GM18520 (cell line): ENCODE measurements at regions not wholly inside any gene's neighbourhood (a gene's known extent, or its start where the extent isn't known, plus 50 kb on each side); places are given as distances from the start of the nearest gene placed in this dataset.

Experiments
- ATAC-seq: cut with Tn5 transposase; IDR thresholded peaks from one replicate; pipeline ENCODE4 v1.9.1; 2021; ENCODE audit not compliant: unreplicated experiment

- ATAC-seq, result no peak
These were observed 439.2 kb downstream of the SETBP1 start for GRCh38 chr18:45119876-45120275.

GRCh38 chr18:45121146-45121545 is 440.5 kb downstream of the SETBP1 start:
- no peak for ATAC-seq

DNA sequence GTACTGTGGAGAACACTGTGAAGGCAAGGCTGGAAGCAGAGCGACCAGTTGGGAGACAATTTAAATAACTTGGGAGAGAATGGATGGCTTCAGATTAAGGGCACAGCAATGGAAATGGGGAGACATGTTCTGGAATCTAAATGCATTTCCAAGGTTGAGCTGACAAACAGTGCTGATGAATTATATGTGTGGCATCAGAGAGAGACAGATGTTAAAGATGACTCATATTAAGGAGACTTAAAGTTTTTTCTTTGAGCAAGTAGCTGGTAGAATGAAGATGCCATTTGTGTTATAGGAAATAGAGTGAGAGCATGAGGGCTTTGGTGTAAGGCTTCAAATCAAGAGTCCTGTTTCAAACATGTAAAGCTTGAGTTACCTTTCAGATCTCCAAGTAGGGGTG is 441.8 kb downstream of the SETBP1 start:
- ATAC-seq, result no peak

- ATAC-seq, result no peak
These were observed 446.7 kb downstream of the SETBP1 start for GRCh38 chr18:45127405-45127804.

DNA sequence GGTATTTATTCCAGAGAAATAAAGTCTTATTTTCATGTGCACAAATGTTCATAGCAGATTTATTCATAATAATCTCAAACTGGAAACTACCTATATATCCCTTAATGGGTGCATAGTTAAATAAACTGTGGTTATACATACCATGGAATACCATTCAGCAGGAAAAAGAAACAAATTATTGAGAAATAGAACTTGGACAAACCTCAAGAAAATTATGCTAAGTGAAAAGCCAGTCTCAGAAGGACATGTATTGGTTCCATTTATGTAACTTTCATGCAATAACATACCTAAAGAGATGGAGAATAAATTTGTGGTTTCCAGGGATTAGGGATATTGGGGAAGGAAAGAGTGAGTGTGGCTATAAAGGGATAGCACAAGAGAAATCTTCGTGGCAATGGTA is 452.6 kb downstream of the SETBP1 start:
- ATAC-seq, result no peak

DNA sequence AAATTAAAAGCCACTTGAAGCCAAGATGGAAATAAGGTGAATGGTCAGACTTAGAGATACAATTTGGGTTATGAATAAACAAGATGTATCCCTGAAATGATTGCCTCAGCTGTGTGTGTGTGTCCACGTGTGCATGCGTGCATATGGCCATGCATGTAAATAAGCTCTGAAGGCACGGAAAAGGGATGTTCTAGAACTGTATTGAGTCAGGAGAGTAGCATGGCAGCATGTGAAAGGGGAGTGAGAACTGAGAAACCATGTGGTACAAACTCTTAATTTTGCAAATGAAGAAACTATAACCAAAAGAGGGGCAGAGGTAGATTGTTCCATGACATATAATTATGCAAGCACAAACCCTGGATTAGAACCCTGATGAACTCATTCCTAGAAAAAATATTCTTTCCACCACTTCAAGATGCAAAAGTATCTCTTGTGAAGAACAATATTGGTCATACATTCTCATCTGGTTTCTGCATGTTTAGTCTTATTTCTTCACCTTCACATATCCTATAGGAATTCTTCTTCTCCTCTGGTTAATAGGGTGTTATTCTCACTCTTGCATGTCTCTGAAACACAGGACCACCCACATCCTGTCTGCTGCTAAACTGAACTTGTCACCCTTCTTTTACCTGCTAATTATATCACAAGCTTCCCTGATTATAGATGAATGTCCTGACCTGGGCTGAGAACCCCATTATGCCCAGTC is 455.8 kb downstream of the SETBP1 start:
- peak; percentile 48 for ATAC-seq

- peak; percentile 1 for ATAC-seq
These were observed 456.4 kb downstream of the SETBP1 start for GRCh38 chr18:45137087-45137419.

- ATAC-seq, result no peak
These were observed 458.8 kb downstream of the SETBP1 start for GRCh38 chr18:45139478-45139877.

- no peak for ATAC-seq
These were observed 462.2 kb downstream of the SETBP1 start for GRCh38 chr18:45142868-45143267.

- ATAC-seq, result no peak
These were observed 465.6 kb upstream of the SLC14A2 start for GRCh38 chr18:45149712-45150111.

DNA sequence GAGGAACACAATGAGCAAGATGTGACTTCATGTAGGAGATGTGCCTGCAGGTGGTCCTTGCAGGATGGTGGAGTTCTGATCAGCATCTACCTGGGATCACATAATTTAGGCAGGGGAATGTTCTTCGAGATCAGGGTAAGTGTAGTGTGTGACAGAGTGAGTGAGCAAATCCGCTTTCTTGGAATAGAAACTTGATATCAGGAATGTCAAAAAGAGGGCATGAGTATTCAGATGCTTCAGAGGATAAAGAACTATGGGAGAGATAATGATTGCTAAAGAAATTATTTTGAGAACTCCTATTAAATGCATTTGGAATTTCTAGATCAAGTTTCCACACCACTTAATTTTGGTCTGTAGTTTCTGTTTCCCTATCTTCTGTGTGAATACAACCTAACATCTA is 463.6 kb upstream of the SLC14A2 start:
- ATAC-seq, result no peak

GRCh38 chr18:45155526-45155925 is 459.8 kb upstream of the SLC14A2 start:
- no peak for ATAC-seq

GRCh38 chr18:45156946-45157345 is 458.3 kb upstream of the SLC14A2 start:
- no peak for ATAC-seq

DNA sequence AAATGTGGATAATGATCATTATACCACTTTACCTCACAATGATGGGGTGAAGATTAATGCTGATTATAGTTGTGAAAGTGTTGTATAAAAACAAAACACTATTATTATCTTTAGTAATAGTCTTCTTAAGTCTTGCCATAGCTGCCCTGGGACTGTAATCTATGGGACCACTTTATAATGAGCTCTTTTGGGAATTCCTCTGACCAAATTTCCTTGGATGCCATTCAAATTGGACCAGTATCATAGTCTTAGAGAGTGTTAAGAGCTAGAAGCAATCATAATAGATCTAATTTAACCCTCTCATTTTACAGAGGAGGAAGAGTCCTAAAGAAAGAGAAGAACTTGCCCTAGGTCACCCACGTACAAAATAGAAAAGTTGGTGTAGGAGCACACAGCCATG is 457.7 kb upstream of the SLC14A2 start:
- ATAC-seq, result no peak

DNA sequence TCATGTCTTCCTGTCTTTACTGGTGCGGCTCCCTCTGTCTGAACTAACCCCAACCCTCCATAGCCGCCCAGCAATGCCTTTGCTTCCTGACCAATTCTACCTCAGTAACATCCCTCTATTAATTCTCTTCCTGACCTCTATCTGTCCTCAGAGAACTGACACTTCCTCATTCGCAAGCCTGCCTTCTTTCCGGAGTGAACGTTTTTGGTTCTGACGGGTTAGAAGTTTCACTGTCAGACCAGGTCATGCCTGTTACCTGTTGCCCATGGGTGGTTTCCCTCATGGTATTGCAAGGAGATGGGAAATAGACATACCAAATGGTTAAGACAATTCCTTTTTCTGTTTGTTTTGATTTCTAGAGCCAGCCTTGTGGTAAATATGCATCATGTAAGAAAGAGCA is 453.4 kb upstream of the SLC14A2 start:
- no peak for ATAC-seq

DNA sequence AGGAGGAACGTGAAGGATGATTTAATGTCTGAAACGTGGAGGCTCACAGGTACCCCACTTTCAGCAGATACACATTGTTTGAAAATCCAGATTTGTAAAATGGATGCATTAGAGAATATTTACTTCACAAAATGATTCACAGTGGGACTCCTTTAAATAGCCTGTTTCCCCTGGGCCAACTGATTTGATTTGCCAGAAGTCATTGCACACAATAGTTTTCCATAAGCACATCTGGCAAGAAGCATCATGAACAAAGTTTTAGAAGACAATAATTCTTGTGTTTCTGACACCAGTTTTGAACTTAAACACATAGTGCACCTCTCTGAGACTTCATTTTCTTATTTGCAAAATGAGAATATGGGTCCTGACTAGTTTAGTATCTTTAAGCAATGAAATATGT is 451.4 kb upstream of the SLC14A2 start:
- ATAC-seq, result no peak

DNA sequence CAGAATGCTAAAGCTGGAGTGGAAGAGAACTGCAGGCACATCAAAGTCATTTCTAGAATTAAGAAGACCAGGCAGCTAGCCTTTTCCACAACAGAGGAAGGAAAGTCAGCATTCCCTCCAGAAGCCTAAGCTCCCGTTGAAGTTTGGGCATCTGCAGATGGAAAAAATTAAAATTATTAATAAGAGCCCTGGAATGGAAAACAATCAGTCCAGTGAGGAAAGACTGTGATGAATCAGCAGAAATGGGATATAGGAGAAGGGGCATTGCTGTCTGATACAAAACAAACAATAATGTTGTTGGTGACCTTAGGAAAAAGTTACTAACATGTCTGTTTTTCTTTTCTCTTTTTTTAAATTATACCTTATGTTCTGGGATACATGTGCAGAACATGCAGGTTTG is 450.7 kb upstream of the SLC14A2 start:
- ATAC-seq, result no peak

DNA sequence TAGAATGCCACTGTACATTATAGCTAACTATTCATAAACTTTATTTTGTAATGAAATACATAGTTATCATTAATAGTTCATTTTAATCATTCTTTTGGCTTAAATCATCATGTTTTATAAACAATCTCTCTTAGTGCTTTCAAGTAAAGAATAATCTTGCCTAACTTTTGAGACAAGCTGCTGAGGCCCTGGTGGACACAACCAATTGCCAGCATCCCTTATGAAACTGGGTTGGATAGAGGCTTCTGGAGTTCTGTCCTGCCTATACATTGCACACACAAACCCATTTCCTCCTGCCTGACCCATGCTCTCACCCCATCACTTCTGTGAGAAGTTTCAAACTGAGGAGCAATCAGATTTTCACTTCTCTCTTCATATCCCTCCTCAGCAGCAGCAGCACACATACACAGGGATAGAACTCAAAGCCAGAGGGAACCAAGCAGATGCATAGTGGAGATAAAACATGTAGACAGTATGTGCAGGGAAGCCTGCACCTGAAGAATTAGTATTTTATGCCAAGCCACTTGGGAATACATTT is 450.0 kb upstream of the SLC14A2 start:
- no peak for ATAC-seq

- no peak for ATAC-seq
These were observed 449.4 kb upstream of the SLC14A2 start for GRCh38 chr18:45165871-45166270.

DNA sequence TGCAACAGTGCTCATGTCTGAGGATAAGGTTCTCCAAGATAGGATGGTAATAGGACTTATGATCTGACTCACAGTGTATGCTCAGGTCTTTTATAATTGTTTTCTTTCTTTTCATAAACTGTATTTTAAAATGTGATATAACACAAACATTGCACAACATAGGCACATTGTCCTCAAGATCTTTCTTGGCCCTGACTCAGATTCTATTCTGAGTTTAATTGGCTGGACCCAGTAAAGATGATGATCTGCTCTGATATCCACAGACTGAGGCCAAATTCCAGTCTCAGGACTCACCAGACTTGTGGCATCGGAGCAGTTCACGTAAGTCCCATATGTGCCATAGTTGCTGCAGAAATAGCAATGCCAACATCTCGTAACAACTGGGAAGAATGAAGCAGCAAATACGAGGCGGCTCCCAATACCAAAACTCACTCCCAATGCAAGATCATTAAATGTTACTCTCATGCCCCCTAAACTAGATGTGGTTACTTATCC is 448.9 kb upstream of the SLC14A2 start:
- no peak for ATAC-seq

- ATAC-seq, result peak; percentile 60
These were observed 448.3 kb upstream of the SLC14A2 start for GRCh38 chr18:45166836-45167551.

- ATAC-seq, result no peak
These were observed 447.5 kb upstream of the SLC14A2 start for GRCh38 chr18:45167631-45168280.
